Mesenchymal stem cell (in vitro differentiated cells and primary cell): ENCODE measurements at regions not wholly inside any gene's neighbourhood (a gene's known extent, or its start where the extent isn't known, plus 50 kb on each side); places are given as distances from the start of the nearest gene placed in this dataset.
A peak's percentile ranks its signal among the peaks of the same experiment; 100 is the strongest.

Experiments used
- DNase-seq: peaks from one replicate; pipeline ENCODE4 v3.0.0-alpha.2; 2013
- H2AFZ ChIP-seq: one replicate; pipeline ENCODE4 v1.6.1; 2013; ENCODE audit warnings: low read depth, mild to moderate bottlenecking, control low read depth, inconsistent platforms, low read length, moderate library complexity
- H2AK5ac ChIP-seq: 2 replicates; pipeline ENCODE4 v1.6.1; 2013; ENCODE audit warnings: low read length, moderate library complexity, mild to moderate bottlenecking, inconsistent platforms; ENCODE audit not compliant: severe bottlenecking
- H2BK120ac ChIP-seq: one replicate; pipeline ENCODE4 v1.6.1; 2013; ENCODE audit warnings: low read depth, mild to moderate bottlenecking, inconsistent platforms, low read length, moderate library complexity
- H2BK12ac ChIP-seq, 2 experiments: one replicate each; pipeline ENCODE4 v1.6.1; 2013; ENCODE audit warnings: inconsistent platforms in 2 of 2, low read length in 2 of 2, mild to moderate bottlenecking in 2 of 2, moderate library complexity in 2 of 2, control low read depth in 1 of 2
- H2BK15ac ChIP-seq: one replicate; pipeline ENCODE4 v1.6.1; 2013; ENCODE audit warnings: mild to moderate bottlenecking, low read depth, inconsistent platforms; ENCODE audit not compliant: poor library complexity, severe bottlenecking
- H2BK5ac ChIP-seq: 2 replicates; pipeline ENCODE4 v1.6.1; 2013; ENCODE audit warnings: low read depth, mild to moderate bottlenecking, low read length, control low read depth, inconsistent platforms; ENCODE audit not compliant: poor library complexity, severe bottlenecking
- H3K14ac ChIP-seq, 2 experiments: one replicate each; pipeline ENCODE4 v1.6.1; 2013; ENCODE audit warnings: inconsistent platforms in 2 of 2, low read length in 2 of 2, control low read depth in 1 of 2, mild to moderate bottlenecking in 1 of 2, moderate library complexity in 1 of 2
- H3K18ac ChIP-seq, 2 experiments: one replicate each; pipeline ENCODE4 v1.6.1; 2013; ENCODE audit warnings: inconsistent platforms in 2 of 2, low read length in 2 of 2, control low read depth in 1 of 2, low read depth in 1 of 2, mild to moderate bottlenecking in 1 of 2
- H3K23ac ChIP-seq, 2 experiments: one replicate each; pipeline ENCODE4 v1.6.1; 2013; ENCODE audit warnings: inconsistent platforms in 2 of 2, low read length in 2 of 2, mild to moderate bottlenecking in 2 of 2, moderate library complexity in 2 of 2, control low read depth in 1 of 2
- H3K27ac ChIP-seq: 2 replicates; pipeline ENCODE4 v1.5.1; 2013; ENCODE audit warnings: mild to moderate bottlenecking, moderate library complexity, low read length, control low read depth, inconsistent platforms; ENCODE audit not compliant: poor library complexity, severe bottlenecking
- H3K27me3 ChIP-seq, 2 experiments: 2 replicates each; pipeline versions ENCODE4 v1.6.1 to v1.7.0; 2013; ENCODE audit warnings: low read length in 2 of 2, mild to moderate bottlenecking in 2 of 2, moderate library complexity in 2 of 2, control low read depth in 1 of 2, inconsistent platforms in 1 of 2; ENCODE audit not compliant: control insufficient read depth in 1 of 2, insufficient read depth in 1 of 2
- H3K36me3 ChIP-seq, 2 experiments: 2 replicates each; pipeline versions ENCODE4 v1.6.1 to v1.7.0; 2013; ENCODE audit warnings: low read length in 2 of 2, control low read depth in 1 of 2, inconsistent platforms in 1 of 2, low read depth in 1 of 2, mild to moderate bottlenecking in 1 of 2; ENCODE audit not compliant: insufficient read depth in 2 of 2, control insufficient read depth in 1 of 2
- H3K4ac ChIP-seq, 2 experiments: one replicate each; pipeline ENCODE4 v1.6.1; 2013; ENCODE audit warnings: inconsistent platforms in 2 of 2, low read length in 2 of 2, mild to moderate bottlenecking in 2 of 2, moderate library complexity in 2 of 2, control low read depth in 1 of 2, low read depth in 1 of 2
- H3K4me1 ChIP-seq: 2 replicates; pipeline ENCODE4 v1.6.1; 2013; ENCODE audit warnings: low read depth, low read length, control low read depth; ENCODE audit not compliant: control insufficient read depth, insufficient read depth
- H3K4me2 ChIP-seq: 2 replicates; pipeline ENCODE4 v1.6.1; 2013; ENCODE audit warnings: low read length, mild to moderate bottlenecking, inconsistent platforms; ENCODE audit not compliant: poor library complexity, severe bottlenecking
- H3K4me3 ChIP-seq, 2 experiments: 2 replicates each; pipeline versions ENCODE4 v1.5.1 to v1.7.0; 2013; ENCODE audit warnings: low read length in 2 of 2, mild to moderate bottlenecking in 2 of 2, control low read depth in 1 of 2, low read depth in 1 of 2; ENCODE audit not compliant: insufficient read depth in 1 of 2
- H3K79me1 ChIP-seq: replicated peaks from 2 replicates; pipeline ENCODE4 v1.6.1; 2013; ENCODE audit warnings: mild to moderate bottlenecking, control low read depth, low read length, inconsistent platforms; ENCODE audit not compliant: poor library complexity, severe bottlenecking
- H3K9ac ChIP-seq: 2 replicates; pipeline ENCODE4 v1.7.0; 2013; ENCODE audit warnings: mild to moderate bottlenecking, low read length, moderate library complexity
- H3K9me3 ChIP-seq: 2 replicates; pipeline ENCODE4 v1.7.0; 2013; ENCODE audit warnings: mild to moderate bottlenecking, low read length; ENCODE audit not compliant: control insufficient read depth
- H4K8ac ChIP-seq: one replicate; pipeline ENCODE4 v1.6.1; 2013; ENCODE audit warnings: inconsistent platforms, mild to moderate bottlenecking, low read length, moderate library complexity
- H4K91ac ChIP-seq: one replicate; pipeline ENCODE4 v1.6.1; 2013; ENCODE audit warnings: mild to moderate bottlenecking, low read length, inconsistent platforms
- WGBS: methylation state at CpG from one replicate; pipeline ENCODE4 v1.1.7; 2013; ENCODE audit warnings: mixed read lengths; 5-methylcytosine and 5-hydroxymethylcytosine counted together

DNA sequence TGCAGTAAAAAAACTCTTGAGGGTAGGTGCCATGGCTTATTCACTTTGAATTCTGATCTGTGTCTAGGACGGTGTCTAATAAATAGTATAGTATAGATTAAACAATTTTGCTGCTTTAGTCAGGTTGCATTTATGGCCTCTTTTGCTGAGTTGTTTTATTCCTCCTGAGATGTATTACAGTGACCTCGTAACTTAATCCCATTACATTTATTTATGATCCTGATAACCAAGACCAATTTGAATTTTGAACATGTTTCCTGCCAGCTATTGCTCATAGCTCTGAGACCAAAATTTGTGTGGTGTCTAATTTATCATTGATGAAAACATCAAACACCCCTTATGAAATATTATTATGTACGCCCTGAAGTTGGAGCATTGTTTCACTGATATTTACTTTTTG lies 381.9 kb upstream of the SEMA3C start:
- Histone ChIP-seq H3K27me3 (no peaks in the 10 kb centered on the region), H3K14ac (no peak overlapping the region), H3K9me3 (no peaks in the 10 kb centered on the region), H3K4me3 (no peak overlapping the region), H2AK5ac (no peak overlapping the region), H3K9ac (no peak overlapping the region), H3K27ac (no peak overlapping the region), H2BK120ac (no peak overlapping the region), H4K91ac (no peak overlapping the region), H3K4ac (no peak overlapping the region), H4K8ac (no peak overlapping the region), H2BK12ac (no peak overlapping the region), H3K79me1 (no peaks in the 10 kb centered on the region), H3K36me3 (no peaks in the 10 kb centered on the region), H3K23ac (no peak overlapping the region), H2BK15ac (no peak overlapping the region), H3K18ac (no peak overlapping the region), H2BK5ac (no peak overlapping the region), H2AFZ (no peak overlapping the region), H3K4me2 (no peak overlapping the region), H3K4me1 (no peaks in the 10 kb centered on the region)
- DNase-seq, result no peak
- WGBS, result 75% methylated on average over 2 of the region's 3 CpGs

DNA sequence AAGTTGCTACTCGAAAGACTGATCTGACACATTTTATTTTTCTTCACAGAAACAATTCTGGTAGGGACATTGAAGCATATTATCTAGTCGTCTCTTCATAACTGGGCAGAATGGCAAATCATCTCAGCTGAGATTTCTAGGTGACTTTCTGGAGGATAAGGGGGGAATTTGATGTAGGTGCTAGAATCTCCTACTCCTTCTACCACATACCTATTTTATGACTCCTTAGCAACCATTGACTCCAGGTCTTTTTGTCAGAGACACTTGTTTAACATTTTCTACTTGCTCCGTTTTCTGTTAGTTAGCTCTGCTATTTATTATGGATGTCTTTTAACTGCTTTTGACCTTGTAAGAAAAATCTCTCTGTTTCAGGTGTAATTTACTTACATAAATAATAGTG lies 380.9 kb upstream of the SEMA3C start:
- H3K4me2 ChIP-seq, result no peak overlapping the region
- no peak overlapping the region for H4K8ac ChIP-seq
- no peak overlapping the region for H3K14ac ChIP-seq
- no peak overlapping the region for H2BK120ac ChIP-seq
- H3K23ac ChIP-seq, result no peak overlapping the region
- H3K4me1 ChIP-seq, result no peaks in the 10 kb centered on the region
- no peaks in the 10 kb centered on the region for H3K36me3 ChIP-seq
- H3K79me1 ChIP-seq, result no peaks in the 10 kb centered on the region
- no peak overlapping the region for H2BK5ac ChIP-seq
- H3K27ac ChIP-seq, result peak overlapping the region; percentile 75
- H2AK5ac ChIP-seq, result no peak overlapping the region
- H2BK15ac ChIP-seq, result no peak overlapping the region
- H2AFZ ChIP-seq, result no peak overlapping the region
- H3K27me3 ChIP-seq, result no peaks in the 10 kb centered on the region
- no CpG with 5 or more reads among the region's 3 CpGs for WGBS
- no peak overlapping the region for H3K4ac ChIP-seq
- H3K9me3 ChIP-seq, result no peaks in the 10 kb centered on the region
- H3K4me3 ChIP-seq, result peak overlapping the region in 1 of 2 experiments; percentile 15
- no peak overlapping the region for H2BK12ac ChIP-seq
- no peak for DNase-seq
- no peak overlapping the region for H4K91ac ChIP-seq
- H3K9ac ChIP-seq, result peak overlapping the region; percentile 52
- no peak overlapping the region for H3K18ac ChIP-seq

- peak overlapping the region; percentile 38 for H3K4me2 ChIP-seq
- no peaks in the 10 kb centered on the region for H3K36me3 ChIP-seq
- H2BK15ac ChIP-seq, result no peak overlapping the region
- WGBS, result 0% methylated on average over 1 of the region's 5 CpGs
- H3K18ac ChIP-seq, result no peak overlapping the region
- no peak overlapping the region for H4K91ac ChIP-seq
- H3K4ac ChIP-seq, result no peak overlapping the region
- no peaks in the 10 kb centered on the region for H3K27me3 ChIP-seq
- peak; percentile 98 for DNase-seq
- H2AK5ac ChIP-seq, result no peak overlapping the region
- H3K4me3 ChIP-seq, result no peak overlapping the region
- no peak overlapping the region for H2BK120ac ChIP-seq
- no peaks in the 10 kb centered on the region for H3K9me3 ChIP-seq
- no peak overlapping the region for H3K23ac ChIP-seq
- H2BK12ac ChIP-seq, result no peak overlapping the region
- no peak overlapping the region for H4K8ac ChIP-seq
- no peaks in the 10 kb centered on the region for H3K4me1 ChIP-seq
- peak overlapping the region; percentile 75 for H3K27ac ChIP-seq
- no peak overlapping the region for H2AFZ ChIP-seq
- no peak overlapping the region for H3K14ac ChIP-seq
- peak overlapping the region; percentile 62 for H3K9ac ChIP-seq
- no peak overlapping the region for H2BK5ac ChIP-seq
- no peaks in the 10 kb centered on the region for H3K79me1 ChIP-seq
These were observed 380.3 kb upstream of the SEMA3C start for GRCh38 chr7:81298951-81299666.

GRCh38 chr7:81297317-81297716 lies 378.5 kb upstream of the SEMA3C start:
- no peak overlapping the region for H3K4me3 ChIP-seq
- no peak overlapping the region for H3K9ac ChIP-seq
- no peak overlapping the region for H2BK15ac ChIP-seq
- H2BK5ac ChIP-seq, result no peak overlapping the region
- no peaks in the 10 kb centered on the region for H3K27me3 ChIP-seq
- H3K79me1 ChIP-seq, result no peaks in the 10 kb centered on the region
- no peak overlapping the region for H4K8ac ChIP-seq
- H4K91ac ChIP-seq, result no peak overlapping the region
- DNase-seq, result peak; percentile 40
- H3K9me3 ChIP-seq, result no peaks in the 10 kb centered on the region
- H3K4ac ChIP-seq, result no peak overlapping the region
- H3K27ac ChIP-seq, result no peak overlapping the region
- no peak overlapping the region for H3K18ac ChIP-seq
- no peak overlapping the region for H2AFZ ChIP-seq
- H2AK5ac ChIP-seq, result no peak overlapping the region
- no peak overlapping the region for H3K14ac ChIP-seq
- no peak overlapping the region for H3K4me2 ChIP-seq
- no peaks in the 10 kb centered on the region for H3K4me1 ChIP-seq
- H3K23ac ChIP-seq, result no peak overlapping the region
- no peak overlapping the region for H2BK120ac ChIP-seq
- WGBS, result 50% methylated on average over 2 of the region's 2 CpGs
- no peaks in the 10 kb centered on the region for H3K36me3 ChIP-seq
- H2BK12ac ChIP-seq, result no peak overlapping the region
